T-cell (primary cell): ENCODE measurements at regions not wholly inside any gene's neighbourhood (a gene's known extent, or its start where the extent isn't known, plus 50 kb on each side); places are given as distances from the start of the nearest gene placed in this dataset.

Experiments
- ATAC-seq, 4 experiments: fragments of 200-7000 bp in 3 of 4; fragments of 150-1000 bp in 1 of 4; cut with Tn5 transposase; replicated peaks in 1 of 4; 1 replicate in 3 of 4; 2 replicates in 1 of 4; pipeline ENCODE4 v1.10.0; 2021; ENCODE audit warnings: moderate library complexity in 3 of 4, mild to moderate bottlenecking in 2 of 4, moderate number of reproducible peaks in 1 of 4
- CTCF ChIA-PET, 2 donors: fragments of 300-600 bp; sonication (Branson Sonifier 250); formaldehyde crosslinking; loops; one replicate each; lab custom pipeline; 2022; ENCODE audit warnings: antibody characterized with exemption in 2 of 2; lab: Charles Lee
- POLR2A ChIA-PET, 2 donors: fragments of 300-600 bp; sonication (Branson Sonifier 250); formaldehyde crosslinking; loops; one replicate each; lab custom pipeline; 2022; ENCODE audit warnings: antibody characterized with exemption in 2 of 2; lab: Charles Lee
- DNase-seq, 35 experiments: peaks; one replicate each; pipeline versions ENCODE4 v3.0.0 to v3.0.0-alpha.2; 2013 to 2023
- H3K27ac ChIP-seq: one replicate; pipeline ENCODE4 v1.5.1; 2013; ENCODE audit warnings: low read length
- H3K27me3 ChIP-seq, 2 experiments: replicated peaks in 1 of 2; 1 replicate in 1 of 2; 2 replicates in 1 of 2; pipeline versions ENCODE4 v1.6.1 to v1.7.0; 2013; ENCODE audit warnings: low read length in 1 of 2, mixed read lengths in 1 of 2; ENCODE audit not compliant: control insufficient read depth in 2 of 2, insufficient read depth in 2 of 2; ENCODE audit errors: extremely low read depth in 1 of 2
- H3K36me3 ChIP-seq, 2 donors: 1 replicate in 1 of 2; 2 replicates in 1 of 2; pipeline versions ENCODE4 v1.6.1 to v1.7.0; 2013; ENCODE audit warnings: low read length in 1 of 2; ENCODE audit not compliant: control insufficient read depth in 2 of 2, insufficient read depth in 1 of 2; ENCODE audit errors: extremely low read depth in 1 of 2
- H3K4me1 ChIP-seq, 2 experiments: 1 replicate in 1 of 2; 2 replicates in 1 of 2; pipeline versions ENCODE4 v1.6.1 to v1.7.0; 2013; ENCODE audit warnings: low read length in 2 of 2, mixed read lengths in 1 of 2; ENCODE audit not compliant: insufficient read depth in 2 of 2, control insufficient read depth in 1 of 2; ENCODE audit errors: extremely low read depth in 1 of 2
- H3K4me3 ChIP-seq, 2 donors: 1 replicate in 1 of 2; 2 replicates in 1 of 2; pipeline versions ENCODE4 v1.5.1 to v1.7.0; 2013; ENCODE audit warnings: mild to moderate bottlenecking in 2 of 2, low read length in 1 of 2, moderate library complexity in 1 of 2; ENCODE audit not compliant: control insufficient read depth in 1 of 2; ENCODE audit errors: extremely low read depth in 1 of 2
- H3K9me3 ChIP-seq: 2 replicates; pipeline ENCODE4 v1.7.0; 2013
- H3K27ac Mint-ChIP-seq, 2 donors: one replicate each; pipeline ENCODE4 v1.8.0; 2020 to 2021; ENCODE audit warnings: mild to moderate bottlenecking in 2 of 2, mixed read lengths in 2 of 2
- H3K27me3 Mint-ChIP-seq, 2 donors: one replicate each; pipeline ENCODE4 v1.8.0; 2021 to 2022; ENCODE audit warnings: mixed read lengths in 2 of 2
- H3K36me3 Mint-ChIP-seq: one replicate; pipeline ENCODE4 v1.8.0; 2021; ENCODE audit warnings: mixed read lengths
- H3K4me1 Mint-ChIP-seq, 3 donors: one replicate each; pipeline ENCODE4 v1.8.0; 2020 to 2022; ENCODE audit warnings: mixed read lengths in 3 of 3, mild to moderate bottlenecking in 1 of 3
- H3K4me3 Mint-ChIP-seq, 3 donors: one replicate each; pipeline ENCODE4 v1.8.0; 2020 to 2022; ENCODE audit warnings: mild to moderate bottlenecking in 3 of 3, mixed read lengths in 3 of 3, moderate library complexity in 3 of 3
- H3K9me3 Mint-ChIP-seq, 3 donors: one replicate each; pipeline ENCODE4 v1.8.0; 2020 to 2022; ENCODE audit warnings: mixed read lengths in 3 of 3
- WGBS: methylation state at CpG from one replicate; pipeline ENCODE4 v1.1.5; 2013; ENCODE audit warnings: missing lambda C conversion rate; ENCODE audit not compliant: insufficient coverage; 5-methylcytosine and 5-hydroxymethylcytosine counted together

GRCh38 chr2:200225951-200226350 is 80.5 kb upstream of the SPATS2L start:
- Mint-ChIP-seq H3K27ac (no peak overlapping the region), H3K27me3 (peaks cover 9 to 14% of the 10 kb centered on the region in 2 donors), H3K4me1 (no peaks in the 10 kb centered on the region), H3K9me3 (no peaks in the 10 kb centered on the region), H3K4me3 (no peak overlapping the region), H3K36me3 (no peaks in the 10 kb centered on the region)
- H3K27ac ChIP-seq, result no peak overlapping the region
- no peaks in the 10 kb centered on the region for H3K4me1 ChIP-seq
- DNase-seq, result no peak
- no peak for ATAC-seq
- H3K9me3 ChIP-seq, result no peaks in the 10 kb centered on the region
- no peak overlapping the region for H3K4me3 ChIP-seq
- 14% methylated on average over 1 of the region's 5 CpGs for WGBS
- ChIA-PET POLR2A (no interaction called here), CTCF (interaction anchor here in 1 of 2 donors (0.5 kb wide), 1 partner anchor 28 kb away, joined by 3 read pairs; no protein-coding TSS in a partner anchor)
- no peaks in the 10 kb centered on the region for H3K36me3 ChIP-seq
- peaks cover 0 to 3% of the 10 kb centered on the region in 2 experiments for H3K27me3 ChIP-seq

- POLR2A ChIA-PET, result no interaction called here
These were observed 79.8 kb upstream of the SPATS2L start for GRCh38 chr2:200226451-200227426.

DNA sequence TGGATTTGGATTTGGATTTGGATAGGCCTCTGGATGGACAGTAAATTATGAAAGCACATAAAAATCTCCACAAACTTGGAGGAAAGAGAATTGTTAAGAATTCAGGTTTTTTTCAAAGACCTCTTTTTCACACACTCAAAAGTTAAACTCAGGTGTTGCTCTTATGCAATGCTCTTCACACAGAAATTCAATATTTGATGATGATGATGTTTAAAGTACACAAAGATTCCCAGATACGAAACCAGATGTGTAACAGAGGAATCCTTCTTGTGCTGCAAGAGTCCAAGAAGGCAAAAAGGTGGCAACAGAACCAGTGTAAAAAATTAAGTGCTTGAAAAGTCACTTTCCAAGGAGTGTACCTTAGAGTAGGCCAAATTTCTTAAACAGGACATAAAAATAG is 75.8 kb upstream of the SPATS2L start:
- Histone ChIP-seq H3K4me1 (no peaks in the 10 kb centered on the region), H3K4me3 (no peak overlapping the region), H3K27ac (no peak overlapping the region), H3K27me3 (peaks cover 0 to 3% of the 10 kb centered on the region in 2 experiments), H3K9me3 (no peaks in the 10 kb centered on the region), H3K36me3 (no peaks in the 10 kb centered on the region)
- CTCF ChIA-PET, result no interaction called here
- POLR2A ChIA-PET, result no interaction called here
- Mint-ChIP-seq H3K27me3 (peaks cover 11 to 14% of the 10 kb centered on the region in 2 donors), H3K27ac (no peak overlapping the region), H3K36me3 (no peaks in the 10 kb centered on the region), H3K4me3 (no peak overlapping the region), H3K4me1 (no peaks in the 10 kb centered on the region), H3K9me3 (no peaks in the 10 kb centered on the region)
- DNase-seq (no peak), ATAC-seq (no peak)
- no CpG with 5 or more reads among the region's 1 CpG for WGBS

More at GRCh38 chr2:200226451-200227426, 79.8 kb upstream of the SPATS2L start:
- Mint-ChIP-seq H3K36me3 (no peaks in the 10 kb centered on the region), H3K4me3 (no peak overlapping the region), H3K27ac (no peak overlapping the region), H3K9me3 (no peaks in the 10 kb centered on the region), H3K27me3 (peaks cover 8 to 14% of the 10 kb centered on the region in 2 donors), H3K4me1 (no peaks in the 10 kb centered on the region)
- H3K27ac ChIP-seq, result no peak overlapping the region
- H3K27me3 ChIP-seq, result peaks cover 0 to 3% of the 10 kb centered on the region in 2 experiments
- no peaks in the 10 kb centered on the region for H3K4me1 ChIP-seq
- CTCF ChIA-PET, result interaction anchor here in 1 of 2 donors (0.6 kb wide), 1 partner anchor 11 kb away, joined by 3 read pairs; no protein-coding TSS in a partner anchor
- no peaks in the 10 kb centered on the region for H3K36me3 ChIP-seq
- H3K4me3 ChIP-seq, result no peak overlapping the region
- H3K9me3 ChIP-seq, result no peaks in the 10 kb centered on the region
- DNase-seq (no peak), ATAC-seq (no peak)
- WGBS, result 81% methylated on average over 3 of the region's 6 CpGs

DNA sequence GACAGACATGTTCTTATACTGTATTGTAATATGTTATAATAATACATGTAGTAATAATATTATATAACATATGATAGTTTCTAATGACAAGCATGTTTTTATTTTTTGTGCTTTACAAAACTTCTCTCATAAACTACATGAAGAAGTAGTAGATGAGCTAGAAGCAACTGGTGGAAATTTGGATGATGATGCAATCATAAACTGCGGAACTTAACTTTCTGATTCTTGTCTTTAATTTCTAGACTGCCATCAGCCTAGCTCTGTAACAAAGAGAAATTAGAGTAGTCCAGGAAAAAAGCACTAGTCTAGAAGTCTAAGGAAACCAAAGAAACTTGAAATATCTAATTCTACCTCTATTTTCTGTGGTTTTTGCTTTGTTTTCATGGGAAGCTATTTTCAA is 71.0 kb upstream of the SPATS2L start:
- H3K4me3 Mint-ChIP-seq, result no peak overlapping the region
- no peaks in the 10 kb centered on the region for H3K9me3 Mint-ChIP-seq
- Histone ChIP-seq H3K36me3 (no peaks in the 10 kb centered on the region), H3K9me3 (no peaks in the 10 kb centered on the region), H3K4me1 (peaks cover 0 to 8% of the 10 kb centered on the region in 2 experiments), H3K27me3 (no peaks in the 10 kb centered on the region), H3K4me3 (no peak overlapping the region), H3K27ac (no peak overlapping the region)
- DNase-seq (no peak), ATAC-seq (no peak)
- ChIA-PET CTCF (no interaction called here), POLR2A (no interaction called here)
- peaks cover 0 to 3% (median 3%) of the 10 kb centered on the region in 3 donors for H3K4me1 Mint-ChIP-seq
- no CpG with 5 or more reads among the region's 1 CpG for WGBS
- H3K27ac Mint-ChIP-seq, result no peak overlapping the region
- H3K36me3 Mint-ChIP-seq, result no peaks in the 10 kb centered on the region
- peaks cover 3 to 10% of the 10 kb centered on the region in 2 donors for H3K27me3 Mint-ChIP-seq

DNA sequence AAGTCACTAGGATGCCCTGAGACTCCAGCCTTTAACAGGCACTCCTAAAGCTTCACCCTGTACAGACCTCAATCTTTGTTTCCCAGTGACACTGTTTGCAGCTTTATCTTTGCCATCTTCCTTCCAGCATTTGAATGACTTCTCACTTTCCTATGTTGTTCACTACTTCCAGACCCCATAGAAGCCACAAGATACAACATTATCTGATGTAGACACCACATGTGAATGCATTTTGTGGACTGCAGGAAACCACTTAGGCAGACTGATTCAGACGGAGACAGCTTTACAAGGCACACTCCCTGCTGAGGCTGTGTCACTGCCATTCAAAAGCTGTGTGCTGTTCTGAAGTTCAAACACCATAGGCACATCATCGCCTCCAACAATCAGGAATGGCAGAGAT is 67.3 kb upstream of the SPATS2L start:
- CTCF ChIA-PET, result interaction anchor here in 1 of 2 donors (0.6 kb wide), 2 partner anchors 139 to 811 kb away, joined by 3 read pairs; no protein-coding TSS in a partner anchor
- POLR2A ChIA-PET, result no interaction called here
- no peak overlapping the region for H3K27ac ChIP-seq
- ATAC-seq (peak in 3 of 4 experiments; percentile 20 to 37 (median 23)), DNase-seq (no peak)
- peaks cover 0 to 3% (median 3%) of the 10 kb centered on the region in 3 donors for H3K4me1 Mint-ChIP-seq
- H3K4me3 ChIP-seq, result no peak overlapping the region
- H3K27me3 Mint-ChIP-seq, result peaks cover 6 to 18% of the 10 kb centered on the region in 2 donors
- no peaks in the 10 kb centered on the region for H3K9me3 Mint-ChIP-seq
- H3K36me3 Mint-ChIP-seq, result no peaks in the 10 kb centered on the region
- no peak overlapping the region for H3K27ac Mint-ChIP-seq
- H3K4me1 ChIP-seq, result peaks cover 0 to 8% of the 10 kb centered on the region in 2 experiments
- H3K4me3 Mint-ChIP-seq, result no peak overlapping the region
- no peaks in the 10 kb centered on the region for H3K9me3 ChIP-seq
- H3K27me3 ChIP-seq, result peaks cover 2 to 3% of the 10 kb centered on the region in 2 experiments
- H3K36me3 ChIP-seq, result no peaks in the 10 kb centered on the region
- WGBS, result 0% methylated on average over 1 of the region's 2 CpGs

GRCh38 chr2:200242570-200242969 is 63.9 kb upstream of the SPATS2L start:
- Histone ChIP-seq H3K36me3 (no peaks in the 10 kb centered on the region), H3K9me3 (no peaks in the 10 kb centered on the region), H3K27me3 (peaks cover 2 to 3% of the 10 kb centered on the region in 2 experiments), H3K27ac (no peak overlapping the region), H3K4me1 (peaks cover 0 to 8% of the 10 kb centered on the region in 2 experiments), H3K4me3 (no peak overlapping the region)
- Mint-ChIP-seq H3K4me1 (peaks cover 0 to 3% (median 3%) of the 10 kb centered on the region in 3 donors), H3K27ac (no peak overlapping the region), H3K4me3 (no peak overlapping the region), H3K9me3 (no peaks in the 10 kb centered on the region), H3K27me3 (peaks cover 4 to 18% of the 10 kb centered on the region in 2 donors), H3K36me3 (no peaks in the 10 kb centered on the region)
- 88% methylated on average over 1 of the region's 4 CpGs for WGBS
- no peak for DNase-seq
- CTCF ChIA-PET, result no interaction called here
- ATAC-seq, result no peak
- POLR2A ChIA-PET, result no interaction called here
